ENCODE measurements at regions not wholly inside any gene's neighbourhood (a gene's known extent, or its start where the extent isn't known, plus 50 kb on each side); places are given as distances from the start of the nearest gene placed in this dataset.

GRCh38 chr18:43482136-43482535, 204.8 kb upstream of the SYT4 start:
- TF ChIP-seq POLR2AphosphoS5 (IDR thresholded peaks at IDR 0.05; ENCODE audit: low read depth, low read length) (no peak), TAF1 (IDR thresholded peaks at IDR 0.05; ENCODE audit: borderline replicate concordance, insufficient read depth, low read length) (no peak)

All from PFSK-1 (cell line).